Neural cell (in vitro differentiated cells): ENCODE measurements at regions not wholly inside any gene's neighbourhood (a gene's known extent, or its start where the extent isn't known, plus 50 kb on each side); places are given as distances from the start of the nearest gene placed in this dataset.

Source experiments
- H2AFZ ChIP-seq: fragments of 200-600, 300-800 bp; sonication (generic), shearing (Covaris generic); 2 replicates; pipeline ENCODE4 v1.6.0; 2014; ENCODE audit warnings: low read depth, mild to moderate bottlenecking, antibody characterized with exemption, low read length, moderate library complexity
- H3F3A ChIP-seq: fragments of 200-600 bp; shearing (Covaris generic); 2 replicates; pipeline ENCODE4 v1.6.1; 2016; ENCODE audit warnings: mild to moderate bottlenecking, moderate library complexity, mixed read lengths, antibody characterized with exemption, low read length; ENCODE audit not compliant: insufficient read depth, poor library complexity, severe bottlenecking
- H3K27ac ChIP-seq: fragments of 200-600, 300-800 bp; sonication (generic), shearing (Covaris generic); 2 replicates; pipeline ENCODE4 v1.5.1; 2014; ENCODE audit warnings: mild to moderate bottlenecking, low read length, moderate library complexity
- H3K27me3 ChIP-seq: fragments of 300-800, 200-600 bp; sonication (generic), shearing (Covaris generic); 2 replicates; pipeline ENCODE4 v1.6.0; 2014; ENCODE audit warnings: mild to moderate bottlenecking, low read depth, low read length, moderate library complexity; ENCODE audit not compliant: insufficient read depth
- H3K36me3 ChIP-seq: fragments of 300-800, 200-600 bp; sonication (generic), shearing (Covaris generic); 2 replicates; pipeline ENCODE4 v1.5.1; 2014; ENCODE audit warnings: mild to moderate bottlenecking, antibody characterized with exemption, low read length, moderate library complexity; ENCODE audit not compliant: insufficient read depth
- H3K4me2 ChIP-seq: fragments of 300-800, 200-600 bp; sonication (generic), shearing (Covaris generic); 2 replicates; pipeline ENCODE4 v1.6.0; 2014; ENCODE audit warnings: mild to moderate bottlenecking, low read length
- H3K4me3 ChIP-seq: fragments of 300-800, 200-600 bp; sonication (generic), shearing (Covaris generic); 2 replicates; pipeline ENCODE4 v1.5.1; 2014; ENCODE audit warnings: mild to moderate bottlenecking, low read length, moderate library complexity
- H3K79me2 ChIP-seq: fragments of 200-600 bp; shearing (Covaris generic); replicated peaks from 2 replicates; pipeline ENCODE4 v1.6.0; 2014; ENCODE audit warnings: mild to moderate bottlenecking, low read length, moderate library complexity; ENCODE audit not compliant: insufficient read depth
- H3K9ac ChIP-seq: fragments of 300-800, 200-600 bp; sonication (generic), shearing (Covaris generic); 2 replicates; pipeline ENCODE4 v1.6.1; 2016; ENCODE audit warnings: mild to moderate bottlenecking, low read length, mixed read lengths
- H3K9me2 ChIP-seq: fragments of 200-600 bp; shearing (Covaris generic); 2 replicates; pipeline ENCODE4 v1.6.1; 2016; ENCODE audit warnings: mild to moderate bottlenecking, low read length, mixed read lengths; ENCODE audit not compliant: insufficient read depth
- H3K9me3 ChIP-seq: fragments of 200-600, 300-800 bp; sonication (generic), shearing (Covaris generic); 2 replicates; pipeline ENCODE4 v1.6.1; 2016; ENCODE audit warnings: mild to moderate bottlenecking, mixed run types, low read length, moderate library complexity, mixed read lengths
- H4K20me1 ChIP-seq: fragments of 200-600 bp; shearing (Covaris generic); 2 replicates; pipeline ENCODE4 v1.6.1; 2016; ENCODE audit warnings: mild to moderate bottlenecking, mixed run types; ENCODE audit not compliant: insufficient read depth
- CTCF ChIP-seq: fragments of 450-650 bp; IDR thresholded peaks from 2 replicates; pipeline ENCODE4 v1.5.1; 2014; ENCODE audit warnings: antibody characterized with exemption, mild to moderate bottlenecking, moderate library complexity; ENCODE audit not compliant: poor library complexity, severe bottlenecking
- EP300 ChIP-seq: fragments of 450-650 bp; conservative IDR thresholded peaks from 2 replicates; pipeline ENCODE4 v1.6.1; 2014; ENCODE audit warnings: antibody characterized with exemption, mild to moderate bottlenecking, moderate library complexity; ENCODE audit not compliant: poor library complexity, severe bottlenecking
- EZH2 ChIP-seq: fragments of 200-600, 300-800 bp; shearing (Covaris generic), sonication (generic); IDR thresholded peaks from 2 replicates; pipeline ENCODE4 v1.6.1; 2014; ENCODE audit warnings: antibody characterized with exemption, low read length, borderline replicate concordance, mild to moderate bottlenecking; ENCODE audit not compliant: insufficient read depth, poor library complexity, severe bottlenecking
- MXI1 ChIP-seq: fragments of 450-650 bp; conservative IDR thresholded peaks from 2 replicates; pipeline ENCODE4 v1.6.1; 2014; ENCODE audit warnings: antibody characterized with exemption, mild to moderate bottlenecking; ENCODE audit not compliant: poor library complexity, severe bottlenecking
- POLR2AphosphoS5 ChIP-seq: IDR thresholded peaks from 2 replicates; pipeline ENCODE4 v1.6.1; 2012
- RAD21 ChIP-seq: fragments of 450-650 bp; conservative IDR thresholded peaks from 2 replicates; pipeline ENCODE4 v1.6.1; 2014; ENCODE audit warnings: antibody characterized with exemption, mild to moderate bottlenecking, moderate library complexity
- REST ChIP-seq: IDR thresholded peaks from 2 replicates; pipeline ENCODE4 v1.6.1; 2012; ENCODE audit warnings: borderline replicate concordance
- SMC3 ChIP-seq: fragments of 450-650 bp; conservative IDR thresholded peaks from 2 replicates; pipeline ENCODE4 v1.6.1; 2014; ENCODE audit warnings: antibody characterized with exemption, mild to moderate bottlenecking, moderate library complexity; ENCODE audit not compliant: poor library complexity
- TAF1 ChIP-seq: IDR thresholded peaks from 2 replicates; pipeline ENCODE4 v1.6.1; 2012; ENCODE audit warnings: low read depth

- no peaks in the 10 kb centered on the region for H3K27me3 ChIP-seq
- H3K36me3 ChIP-seq, result no peaks in the 10 kb centered on the region
- TF ChIP-seq EZH2 (no peak), RAD21 (no peak), TAF1 (no peak), SMC3 (no peak), POLR2AphosphoS5 (no peak), CTCF (no peak), EP300 (no peak), REST (no peak), MXI1 (no peak)
- H3F3A ChIP-seq, result no peaks in the 10 kb centered on the region
- no peak overlapping the region for H3K27ac ChIP-seq
- H3K4me2 ChIP-seq, result no peak overlapping the region
- no peaks in the 10 kb centered on the region for H3K9me2 ChIP-seq
- no peaks in the 10 kb centered on the region for H3K9me3 ChIP-seq
- H3K4me3 ChIP-seq, result no peak overlapping the region
- no peaks in the 10 kb centered on the region for H4K20me1 ChIP-seq
- no peak overlapping the region for H2AFZ ChIP-seq
- no peaks in the 10 kb centered on the region for H3K79me2 ChIP-seq
- no peak overlapping the region for H3K9ac ChIP-seq
Observed at GRCh38 chr10:61845196-61845949, 56.1 kb upstream of the ARID5B start.

GRCh38 chr10:61845950-61846268, 55.6 kb upstream of the ARID5B start:
- Histone ChIP-seq H3K9me2 (no peaks in the 10 kb centered on the region), H3K9me3 (no peaks in the 10 kb centered on the region), H3K79me2 (no peaks in the 10 kb centered on the region), H3F3A (no peaks in the 10 kb centered on the region), H3K4me3 (no peak overlapping the region), H3K36me3 (no peaks in the 10 kb centered on the region), H3K9ac (no peak overlapping the region), H3K27ac (no peak overlapping the region), H4K20me1 (no peaks in the 10 kb centered on the region), H2AFZ (no peak overlapping the region), H3K27me3 (no peaks in the 10 kb centered on the region), H3K4me2 (no peak overlapping the region)
- TF ChIP-seq REST (no peak), EP300 (no peak), MXI1 (no peak), TAF1 (no peak), RAD21 (no peak), EZH2 (no peak), SMC3 (no peak), CTCF (no peak), POLR2AphosphoS5 (no peak)
